GM21447 (cell line): ENCODE measurements at regions not wholly inside any gene's neighbourhood (a gene's known extent, or its start where the extent isn't known, plus 50 kb on each side); places are given as distances from the start of the nearest gene placed in this dataset.

ENCODE experiments used
- ATAC-seq: cut with Tn5 transposase; IDR thresholded peaks from one replicate; pipeline ENCODE4 v1.9.1; 2021; ENCODE audit not compliant: unreplicated experiment

DNA sequence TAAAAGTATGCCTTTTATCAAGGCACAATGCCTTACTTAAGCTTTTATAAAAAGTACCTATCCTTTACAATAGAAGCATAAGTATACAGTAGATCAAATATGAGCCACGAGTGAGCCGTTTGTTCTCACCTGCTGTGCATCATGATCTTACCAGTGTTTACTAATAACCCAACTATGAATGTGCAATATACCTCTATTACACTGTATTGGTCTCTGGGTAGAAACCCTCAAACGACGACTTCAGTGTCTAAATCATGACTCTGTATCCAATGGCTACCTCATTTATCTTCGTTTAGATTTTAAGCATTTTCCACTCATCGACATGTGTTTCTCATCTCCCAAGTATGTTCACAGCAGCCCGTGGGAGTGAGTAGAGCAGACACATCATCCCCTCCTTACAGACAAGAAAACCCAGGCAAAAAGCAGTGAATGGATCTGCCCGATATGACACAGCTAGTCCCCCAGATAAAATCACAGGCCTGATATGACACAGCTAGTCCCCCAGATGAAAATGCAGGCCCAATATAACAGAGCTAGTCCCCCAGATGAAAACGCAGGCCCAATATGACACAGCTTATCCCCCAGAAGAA lies 279.8 kb downstream of the TNS1 start:
- ATAC-seq: no peak

DNA sequence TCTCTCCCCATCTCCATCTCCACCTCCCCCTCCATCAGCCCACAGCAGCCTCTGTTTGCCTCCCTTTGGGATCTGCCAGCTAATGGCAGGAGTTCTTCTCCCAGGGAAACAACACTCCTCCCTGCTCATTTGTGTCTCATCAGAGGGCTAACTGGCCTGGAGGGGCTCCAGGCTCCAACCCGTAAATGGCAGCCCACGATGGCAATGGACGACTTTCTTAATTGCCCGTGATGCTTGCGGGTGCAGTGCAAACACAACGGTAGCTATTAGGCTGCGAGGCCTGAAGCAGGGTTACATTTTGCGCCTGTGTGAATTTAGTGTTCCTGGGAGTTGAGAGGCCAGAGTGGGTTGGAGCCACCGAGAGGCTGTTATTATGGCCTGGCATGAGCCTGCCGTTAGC lies 285.1 kb downstream of the TNS1 start:
- ATAC-seq: no peak

GRCh38 chr2:217715484-217715883 lies 287.3 kb downstream of the TNS1 start:
- ATAC-seq: no peak

- no peak for ATAC-seq
Observed at GRCh38 chr2:217714287-217714751, 288.5 kb downstream of the TNS1 start.

GRCh38 chr2:217713395-217714286 lies 289.2 kb downstream of the TNS1 start:
- peak; percentile 67 for ATAC-seq

DNA sequence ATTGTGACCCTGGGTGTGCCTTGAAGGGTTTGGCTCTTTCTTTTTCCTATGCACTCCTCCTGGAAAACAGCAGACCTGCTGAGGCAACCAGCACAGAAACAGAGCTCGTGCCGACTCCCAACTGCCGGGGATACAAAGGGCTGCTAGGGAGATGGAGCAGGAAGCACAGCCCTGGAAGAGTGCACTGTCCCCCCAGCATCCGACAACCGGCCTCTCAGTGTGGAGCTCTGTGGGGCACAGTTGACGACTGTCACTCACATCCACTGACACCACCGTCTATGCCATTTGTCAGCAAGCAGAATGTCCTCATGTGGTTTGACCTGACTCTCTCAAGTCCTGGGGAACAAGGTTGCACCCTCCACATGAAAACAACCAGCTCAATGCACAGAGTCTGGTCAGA lies 290.4 kb downstream of the TNS1 start:
- no peak for ATAC-seq

DNA sequence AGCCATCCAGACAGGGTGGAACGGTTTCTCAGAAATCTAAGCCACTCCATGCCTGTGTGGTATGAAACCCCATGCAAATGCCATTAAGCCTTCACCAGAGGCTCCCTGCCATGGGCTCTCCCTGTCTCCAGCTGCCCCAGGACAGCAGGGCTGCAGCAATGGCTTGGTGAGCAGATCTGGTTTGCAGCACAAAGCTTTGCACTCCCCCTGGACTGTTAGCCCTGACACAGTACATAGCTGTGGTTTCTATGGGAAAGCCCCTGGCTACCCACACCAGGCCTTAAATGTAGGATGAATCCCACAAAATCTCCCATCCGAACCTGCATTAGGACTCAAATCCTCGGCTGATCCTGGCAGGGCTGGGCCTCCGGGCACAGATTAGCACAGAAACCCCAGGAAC lies 291.6 kb downstream of the TNS1 start:
- no peak for ATAC-seq

DNA sequence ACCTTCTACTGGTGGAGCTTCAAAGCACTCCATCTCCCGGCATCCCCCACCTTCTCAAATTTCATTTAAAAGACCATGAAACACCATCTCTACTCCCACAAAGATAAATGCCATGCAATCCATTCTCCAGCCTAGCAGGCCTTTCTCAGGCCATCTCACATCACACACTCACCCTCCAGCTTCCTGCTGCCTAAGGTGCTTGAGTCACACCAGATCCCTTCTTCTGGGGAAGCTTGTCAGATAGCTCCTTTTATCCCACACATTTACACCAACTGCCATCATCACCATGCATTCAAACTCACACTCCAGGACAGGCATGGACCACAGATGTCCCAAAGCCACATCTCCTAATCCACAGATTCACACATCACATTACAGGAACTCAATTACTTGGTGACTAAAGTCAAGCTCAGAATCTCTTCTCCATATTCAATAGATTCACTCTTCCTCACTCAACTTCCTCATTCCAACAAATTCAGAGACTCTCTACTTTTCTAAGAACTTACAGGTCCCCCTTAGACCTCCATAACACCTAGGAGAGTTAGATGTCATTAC lies 292.5 kb downstream of the TNS1 start:
- no peak for ATAC-seq

DNA sequence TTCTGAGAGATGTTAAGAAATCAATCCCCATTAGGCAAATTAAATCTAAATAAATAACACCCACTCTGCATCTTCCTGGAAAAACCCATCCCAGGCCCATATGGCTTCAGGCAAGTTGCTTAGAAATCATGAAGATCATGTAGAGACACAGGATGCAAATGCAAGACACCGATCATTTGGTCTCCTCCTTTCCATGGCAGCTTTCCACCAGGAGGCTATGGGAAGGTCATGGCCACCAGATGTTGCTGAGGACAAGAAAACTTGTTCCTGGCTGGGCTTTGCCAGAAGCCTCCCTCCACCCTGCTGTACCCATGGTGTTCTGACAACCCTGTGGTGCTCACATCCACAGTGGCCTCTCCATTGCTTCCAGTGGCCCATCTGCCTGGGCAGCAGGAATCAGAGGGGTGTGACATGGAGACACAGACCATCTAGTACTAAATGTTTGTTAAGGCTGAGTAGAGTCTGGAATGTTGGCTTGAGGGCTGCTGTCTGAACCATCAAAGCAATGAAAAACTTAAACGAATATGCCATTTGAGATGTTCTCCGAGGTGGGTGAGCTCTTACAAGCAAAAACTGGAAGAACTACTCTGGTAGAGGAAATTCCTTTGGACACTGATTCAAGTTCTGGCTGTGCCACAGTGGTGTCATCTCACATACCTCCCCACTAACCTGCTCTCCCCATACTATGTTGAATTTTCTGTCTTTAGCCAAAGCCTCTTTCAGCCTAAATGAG lies 293.2 kb downstream of the TNS1 start:
- no peak for ATAC-seq

GRCh38 chr2:217707131-217707611 lies 295.6 kb downstream of the TNS1 start:
- ATAC-seq: no peak

- no peak for ATAC-seq
Observed at GRCh38 chr2:217706513-217706912, 296.3 kb downstream of the TNS1 start.

DNA sequence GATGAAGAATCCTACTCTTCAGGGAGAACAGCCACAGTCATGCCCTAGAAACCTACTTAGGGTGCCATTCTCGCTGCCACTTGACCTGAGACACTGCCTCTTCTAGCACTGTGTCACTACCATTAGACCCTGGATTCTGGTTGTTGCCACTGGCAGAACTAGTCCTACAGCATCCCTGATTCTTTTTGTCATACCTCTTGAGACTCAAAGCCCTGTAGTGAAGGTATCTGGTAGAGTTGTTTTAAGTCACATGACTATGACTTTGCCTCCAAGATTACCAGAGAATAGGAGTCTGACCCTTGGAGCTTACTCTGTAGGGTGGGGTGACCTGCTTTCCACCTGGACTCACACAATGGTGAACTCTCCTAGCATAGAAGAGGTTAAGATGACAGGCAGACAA lies 296.7 kb downstream of the TNS1 start:
- no peak for ATAC-seq

DNA sequence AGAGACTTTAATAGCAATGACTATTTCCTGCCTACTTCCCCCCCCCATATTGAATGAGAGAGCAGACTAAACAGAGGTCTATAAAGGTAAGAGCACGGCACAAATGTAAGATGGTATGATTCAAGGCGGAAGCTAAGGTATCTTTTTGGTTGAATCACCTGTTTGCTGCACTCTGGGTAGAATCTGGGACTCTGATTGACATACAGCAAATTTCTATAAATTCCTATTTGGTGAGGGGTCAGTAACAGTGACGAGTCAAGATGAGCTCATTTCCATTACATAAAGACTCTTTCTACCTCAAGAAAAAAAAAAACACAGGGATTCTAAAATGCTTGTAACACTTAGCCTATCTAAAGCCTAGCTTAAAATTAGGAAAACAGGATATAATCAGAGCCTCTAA lies 297.3 kb downstream of the TNS1 start:
- ATAC-seq: no peak

DNA sequence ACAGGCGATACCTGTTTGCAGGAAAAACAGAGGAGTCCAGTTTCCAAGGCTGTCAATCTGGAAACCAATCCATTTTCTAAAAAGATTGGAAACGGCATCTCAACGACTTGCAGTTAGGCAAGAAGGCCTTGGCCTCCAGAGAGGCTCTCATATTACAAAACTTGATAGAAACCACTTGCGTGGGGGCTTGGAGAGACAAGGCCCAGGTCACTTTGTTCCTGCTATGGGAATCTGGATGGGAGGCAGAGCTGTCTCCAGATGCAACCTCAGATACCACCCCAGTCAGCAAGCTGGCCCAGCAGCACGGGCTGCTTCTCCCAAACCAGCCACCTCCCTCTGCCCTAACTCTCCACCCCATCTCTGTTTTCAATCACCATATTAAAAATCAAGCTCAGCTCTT lies 298.8 kb downstream of the TNS1 start:
- no peak for ATAC-seq

GRCh38 chr2:217703102-217703501 lies 299.7 kb downstream of the TNS1 start:
- ATAC-seq: no peak

DNA sequence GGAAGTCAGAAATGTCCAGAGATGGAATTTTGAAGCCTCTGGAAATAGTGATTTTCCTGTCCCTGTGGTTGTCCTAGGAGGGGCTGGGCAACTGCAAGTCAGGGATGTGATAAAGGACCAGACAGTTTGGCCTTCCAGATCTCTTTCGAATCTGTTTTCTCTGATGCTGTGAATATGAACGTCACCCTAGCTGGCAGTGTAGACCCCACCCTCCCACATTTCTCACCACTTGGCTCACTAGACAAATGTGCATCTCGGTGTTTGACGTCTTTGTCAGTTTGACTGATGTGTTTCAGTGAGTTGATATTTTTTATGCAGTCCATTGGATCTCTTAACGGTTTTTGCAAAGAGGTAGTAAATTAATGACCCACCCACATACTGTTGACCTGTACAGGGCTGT lies 301.2 kb downstream of the TNS1 start:
- ATAC-seq: no peak

DNA sequence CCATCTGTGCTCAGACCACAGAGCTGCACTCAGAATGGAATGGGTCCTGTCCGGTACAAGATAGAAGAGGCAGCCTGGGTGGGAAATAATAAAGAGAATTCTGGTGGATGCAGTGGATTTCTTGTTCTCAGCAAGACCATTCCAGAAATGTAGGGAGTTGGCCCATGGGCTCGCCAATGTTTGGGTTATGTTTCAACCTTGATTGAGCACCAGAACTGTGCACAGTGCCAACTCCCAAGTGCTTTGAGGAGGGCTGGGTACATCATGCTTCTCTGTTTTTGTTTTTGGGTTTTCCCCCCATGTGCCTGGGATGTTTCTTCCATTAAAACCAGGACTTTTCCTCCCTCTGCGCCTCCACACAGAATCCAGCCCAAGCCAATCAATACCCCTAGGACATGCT lies 304.1 kb downstream of the TNS1 start:
- ATAC-seq: no peak

DNA sequence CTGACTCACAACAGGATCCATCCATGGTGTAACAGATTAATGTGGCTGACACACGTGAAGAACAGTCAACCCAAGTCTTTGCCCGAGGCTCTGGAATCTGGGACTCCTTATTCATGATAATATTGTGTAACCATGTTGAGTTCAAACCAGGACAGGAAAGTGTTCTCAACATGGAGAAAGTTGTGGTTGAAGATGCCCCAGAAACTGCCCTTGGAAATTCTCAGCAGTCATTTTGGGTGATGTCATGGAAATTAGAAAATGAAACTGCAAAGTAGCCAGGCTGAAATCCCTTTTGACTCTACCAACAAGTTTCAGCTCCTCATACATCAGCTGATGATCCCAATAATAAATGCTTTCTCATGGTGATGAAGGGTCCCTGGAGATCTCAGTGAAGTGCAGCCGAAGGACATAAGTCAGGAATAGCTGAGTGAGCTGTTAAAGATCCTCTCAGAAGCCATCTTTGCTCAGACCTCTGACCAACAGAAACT lies 307.7 kb downstream of the TNS1 start:
- ATAC-seq: no peak

DNA sequence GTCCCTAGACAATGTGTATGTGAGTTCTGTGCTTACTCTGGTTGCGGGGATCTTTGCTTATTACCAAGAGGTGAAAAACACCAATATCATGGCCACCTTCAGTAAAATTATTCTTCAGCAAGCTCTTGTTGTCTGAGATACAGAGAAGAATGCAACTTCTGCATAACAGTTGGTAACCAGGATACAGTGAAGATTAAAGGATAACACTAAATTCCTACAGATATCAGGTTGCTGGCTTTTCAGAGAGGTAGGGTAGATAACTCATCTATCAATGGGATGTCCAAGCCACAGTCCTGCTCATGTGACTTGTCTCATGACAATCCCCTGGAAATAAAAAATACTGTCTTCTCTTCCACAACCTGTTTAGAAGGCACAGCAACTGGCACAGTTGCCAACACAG lies 308.5 kb downstream of the TNS1 start:
- no peak for ATAC-seq

- no peak for ATAC-seq
Observed at GRCh38 chr2:217693363-217693762, 309.4 kb downstream of the TNS1 start.
